NCI-H345 treated with DMSO at 0.1 percent for 48 hours (cell line): ENCODE measurements at regions not wholly inside any gene's neighbourhood (a gene's known extent, or its start where the extent isn't known, plus 50 kb on each side); places are given as distances from the start of the nearest gene placed in this dataset.
A peak's percentile ranks its signal among the peaks of the same experiment; 100 is the strongest.

Experiments used
- DNase-seq: peaks from one replicate; lab custom pipeline; 2025; ENCODE audit not compliant: unreplicated experiment; lab: John Stamatoyannopoulos, UW

DNA sequence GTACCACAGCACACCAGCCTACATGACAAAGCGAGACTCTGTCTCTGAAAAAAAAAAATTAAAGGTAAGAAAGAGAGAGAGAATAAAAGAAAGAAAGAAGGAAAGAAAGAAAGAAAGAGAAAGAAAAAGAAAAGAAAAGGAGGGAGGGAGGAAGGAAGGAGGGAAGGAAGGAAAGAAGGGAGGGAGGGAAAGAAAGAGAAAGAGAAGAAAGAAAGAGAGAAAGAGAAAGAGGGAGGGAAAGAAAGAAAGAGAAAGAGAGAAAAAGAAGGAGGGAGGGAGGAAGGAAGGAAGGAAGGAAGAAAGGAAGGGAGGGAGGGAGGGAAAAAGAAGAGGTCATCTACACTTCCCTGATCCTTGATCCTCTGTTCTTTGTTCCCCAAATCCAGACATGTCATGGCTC lies 104.8 kb upstream of the GJB5 start:
- no peak for DNase-seq

GRCh38 chr1:34650800-34651199 lies 104.0 kb upstream of the GJB5 start:
- DNase-seq, result no peak

GRCh38 chr1:34653110-34653509 lies 101.7 kb upstream of the GJB5 start:
- no peak for DNase-seq

DNA sequence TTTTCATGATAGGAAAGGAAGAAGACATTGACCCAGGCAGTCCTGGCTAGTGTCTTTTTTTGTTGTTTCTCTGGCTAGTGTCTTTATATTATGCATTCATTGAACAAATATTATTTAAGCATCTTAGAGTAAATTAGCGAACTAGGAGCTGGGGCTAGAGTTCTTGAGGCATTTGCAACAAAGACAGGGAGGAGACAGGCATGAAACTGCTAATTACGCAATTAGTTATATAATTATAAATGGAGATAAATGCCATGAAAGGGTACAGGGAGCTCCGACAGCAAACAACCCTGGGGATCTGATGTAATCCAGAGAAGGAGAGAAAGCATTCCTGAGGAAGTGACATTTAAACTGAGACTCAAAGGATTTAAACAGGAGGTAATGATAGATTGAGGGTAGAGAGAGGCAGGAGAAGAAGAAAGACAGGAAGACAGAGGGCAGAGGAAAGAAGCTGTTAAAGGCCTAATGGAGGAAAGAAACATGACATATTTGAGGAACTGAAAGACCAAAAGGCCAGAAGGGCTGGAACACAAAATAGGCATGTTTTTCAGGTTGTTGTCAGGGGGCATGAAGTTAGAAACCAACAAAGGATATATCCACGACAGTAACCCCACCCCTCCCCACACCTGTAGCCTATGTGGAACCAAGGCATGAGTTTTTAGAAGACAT lies 99.5 kb upstream of the GJB5 start:
- DNase-seq, result no peak

DNA sequence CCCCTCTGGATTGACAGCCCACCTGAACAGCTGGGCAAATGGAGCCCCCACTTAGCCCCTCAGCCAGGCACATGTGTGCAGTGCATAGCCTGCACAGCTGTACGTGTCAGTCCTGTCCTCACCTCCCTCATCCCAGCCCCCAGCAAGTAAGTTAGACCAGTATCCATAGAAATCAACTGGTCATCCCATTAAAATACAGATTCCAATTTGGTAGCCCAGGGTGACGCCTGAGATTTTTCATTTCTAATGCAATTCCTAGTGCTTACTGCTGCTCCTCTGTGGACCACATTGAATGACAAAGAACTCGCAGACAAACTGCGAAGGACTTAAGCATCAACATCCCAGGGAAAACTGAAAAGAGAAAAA lies 99.0 kb upstream of the GJB5 start:
- DNase-seq, result no peak

GRCh38 chr1:34656299-34656698 lies 98.5 kb upstream of the GJB5 start:
- no peak for DNase-seq

DNA sequence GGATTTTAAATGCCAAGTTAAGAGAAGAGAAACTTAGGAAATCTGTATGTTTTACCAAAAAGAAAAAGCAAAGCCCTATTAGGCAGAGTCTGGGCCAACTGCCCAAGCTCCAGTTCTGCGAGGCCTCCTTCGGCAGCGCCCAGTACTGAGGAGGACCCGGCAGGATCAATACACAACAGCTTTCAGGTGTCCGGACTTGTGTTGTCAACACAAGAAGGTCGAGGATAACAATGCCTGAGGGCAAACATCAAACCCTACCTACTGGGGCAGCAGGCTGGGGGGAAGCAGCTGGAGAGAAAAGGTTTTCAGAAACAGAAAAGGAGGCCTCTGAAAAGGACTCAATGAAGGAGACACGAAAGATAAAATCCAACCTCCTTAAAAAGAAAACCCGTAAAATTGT lies 98.1 kb upstream of the GJB5 start:
- DNase-seq, result peak; percentile 26

GRCh38 chr1:34657266-34657665 lies 97.6 kb upstream of the GJB5 start:
- no peak for DNase-seq

DNA sequence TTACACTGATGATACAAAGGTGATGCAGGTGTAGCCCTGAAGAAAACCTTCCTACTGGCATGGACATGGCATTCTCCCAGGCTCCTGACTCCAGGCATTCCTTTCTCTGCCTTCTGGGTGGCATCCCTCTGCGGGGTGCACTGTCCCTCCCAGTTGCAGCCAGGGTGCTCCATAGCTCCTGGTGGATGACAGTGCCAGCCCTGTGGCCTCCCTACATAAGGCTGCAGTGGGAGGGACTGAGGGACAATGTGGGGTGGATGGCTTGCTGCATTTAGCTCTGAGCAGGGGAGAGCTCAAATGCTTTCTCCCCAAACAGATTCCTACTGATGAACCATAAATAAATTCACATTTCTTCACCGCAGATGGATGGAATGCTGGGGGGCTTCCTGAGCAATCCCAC lies 97.0 kb upstream of the GJB5 start:
- no peak for DNase-seq

DNA sequence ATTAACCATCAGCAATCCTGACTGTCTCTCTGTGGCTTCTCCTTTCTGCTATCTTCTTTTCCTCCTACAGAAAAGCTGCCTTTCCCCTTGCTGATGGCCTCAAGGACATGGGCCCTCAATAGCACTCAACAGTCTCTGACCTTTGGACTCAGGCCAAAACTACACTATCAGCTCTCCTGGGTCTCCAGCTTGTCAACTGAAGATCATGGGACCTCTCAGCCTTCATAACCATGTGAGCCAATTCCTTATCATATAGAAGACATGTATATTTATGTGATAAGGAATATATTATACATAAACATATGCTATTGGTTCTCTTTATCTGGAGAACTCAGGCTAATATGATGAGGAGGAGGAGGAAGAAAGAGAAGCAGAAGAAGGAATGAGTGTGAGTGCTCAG lies 91.8 kb upstream of the GJB5 start:
- no peak for DNase-seq

DNA sequence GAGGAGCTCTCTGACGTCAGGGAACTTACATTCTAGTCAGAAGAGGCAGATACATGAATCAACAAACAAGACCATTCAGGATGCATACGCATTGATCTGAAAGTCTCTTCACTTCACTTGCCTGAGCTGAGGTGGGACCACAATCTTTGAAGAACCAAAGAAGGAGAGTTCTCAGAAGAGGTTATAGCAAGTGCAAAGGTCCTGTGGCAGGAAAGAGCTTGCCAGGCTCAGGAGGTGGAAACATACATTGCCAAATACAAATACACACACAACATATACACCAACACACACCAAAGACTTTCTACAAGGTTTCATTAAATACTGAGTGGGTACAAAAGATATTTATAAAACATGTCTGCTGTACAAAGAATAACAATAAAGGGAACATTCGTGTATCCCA lies 86.8 kb upstream of the GJB5 start:
- no peak for DNase-seq

- no peak for DNase-seq
Observed at GRCh38 chr1:34670982-34671381, 83.9 kb upstream of the GJB5 start.

GRCh38 chr1:34671887-34672286 lies 83.0 kb upstream of the GJB5 start:
- no peak for DNase-seq

- DNase-seq, result peak; percentile 25
Observed at GRCh38 chr1:34681480-34682451, 73.1 kb upstream of the GJB5 start.

- DNase-seq, result no peak
Observed at GRCh38 chr1:34682452-34683223, 72.2 kb upstream of the GJB5 start.

GRCh38 chr1:34683616-34684015 lies 71.2 kb upstream of the GJB5 start:
- DNase-seq, result no peak

DNA sequence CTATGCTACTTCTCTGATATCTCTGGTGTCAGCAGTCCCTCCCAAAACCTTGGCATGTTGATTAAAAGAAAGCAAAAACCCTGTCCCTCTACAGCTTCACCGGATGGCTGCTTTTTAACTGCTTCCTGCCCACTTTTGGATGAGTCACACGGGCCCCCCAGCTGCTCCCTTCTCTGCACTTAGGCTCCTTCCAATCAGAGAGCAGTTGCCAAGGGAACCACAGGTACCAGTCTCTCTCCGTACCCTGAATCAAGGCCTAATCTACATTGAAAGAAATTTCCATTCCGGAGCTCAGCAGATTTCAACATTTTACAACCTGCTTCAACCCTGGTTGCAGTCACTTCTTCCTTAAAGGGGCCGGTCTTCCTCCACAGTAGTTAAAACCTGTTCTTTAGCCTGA lies 70.6 kb upstream of the GJB5 start:
- no peak for DNase-seq

DNA sequence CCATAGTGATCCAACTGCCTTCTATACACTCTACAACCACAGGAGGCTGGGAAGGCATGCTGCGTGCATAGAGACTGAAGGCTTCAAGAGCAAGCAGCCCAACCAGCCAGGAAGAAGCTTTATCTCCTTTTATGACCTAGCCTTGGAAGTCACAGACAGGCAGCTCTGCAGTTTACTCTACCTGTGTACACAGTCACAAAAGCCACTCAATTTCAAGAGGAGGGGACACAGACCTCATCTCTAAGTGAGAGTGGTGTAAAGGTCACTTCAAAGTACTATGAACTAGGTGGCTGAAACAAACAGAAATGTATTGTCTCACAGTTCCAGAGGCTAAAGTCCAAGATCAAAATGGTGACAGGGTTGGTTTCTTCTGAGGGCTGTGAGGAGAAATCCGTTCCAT lies 69.6 kb upstream of the GJB5 start:
- no peak for DNase-seq

DNA sequence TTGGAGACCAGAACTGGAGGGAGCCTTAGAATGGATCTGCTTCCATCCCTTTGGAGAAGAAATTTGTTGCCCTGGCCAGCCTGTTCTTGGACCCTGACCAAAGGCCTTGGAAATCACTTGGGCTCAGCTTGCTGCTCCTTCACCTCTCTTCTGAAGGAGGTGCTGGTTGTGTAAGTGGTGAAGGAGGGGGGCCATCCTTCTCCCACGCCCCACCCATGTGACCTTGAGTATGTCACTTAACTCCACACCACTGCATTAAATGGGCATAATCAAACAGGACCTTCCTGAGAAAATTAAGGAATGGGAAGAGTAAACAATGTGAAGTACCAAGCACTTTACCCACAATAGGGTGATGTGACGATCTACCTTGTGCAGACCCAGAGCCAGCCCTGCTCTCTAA lies 68.3 kb upstream of the GJB5 start:
- DNase-seq, result no peak

- no peak for DNase-seq
Observed at GRCh38 chr1:34688006-34688741, 66.7 kb upstream of the GJB5 start.

GRCh38 chr1:34690269-34690668 lies 64.6 kb upstream of the GJB5 start:
- no peak for DNase-seq
